GM18505 (cell line): ENCODE measurements at regions not wholly inside any gene's neighbourhood (a gene's known extent, or its start where the extent isn't known, plus 50 kb on each side); places are given as distances from the start of the nearest gene placed in this dataset.

ENCODE experiments used
- ATAC-seq: cut with Tn5 transposase; IDR thresholded peaks from one replicate; pipeline ENCODE4 v1.9.1; 2021; ENCODE audit not compliant: unreplicated experiment
- POLR2A ChIP-seq: IDR thresholded peaks from 4 replicates; pipeline ENCODE4 v1.6.1; 2011; ENCODE audit warnings: borderline replicate concordance; ENCODE audit not compliant: insufficient read depth, insufficient read length; ENCODE audit errors: extremely low read depth

- ATAC-seq: no peak
Observed at GRCh38 chr9:12916042-12916441, 141.2 kb downstream of the LURAP1L start.

GRCh38 chr9:12920437-12920836 lies 145.6 kb downstream of the LURAP1L start:
- no peak for TF ChIP-seq POLR2A
- no peak for ATAC-seq

More at GRCh38 chr9:12916042-12916441, 141.2 kb downstream of the LURAP1L start:
- TF ChIP-seq POLR2A: no peak

GRCh38 chr9:12921621-12922020 lies 146.8 kb downstream of the LURAP1L start:
- no peak for TF ChIP-seq POLR2A
- no peak for ATAC-seq

GRCh38 chr9:12922224-12922866 lies 147.5 kb downstream of the LURAP1L start:
- no peak for ATAC-seq
- no peak for TF ChIP-seq POLR2A

- no peak for TF ChIP-seq POLR2A
- no peak for ATAC-seq
Observed at GRCh38 chr9:12923468-12924009, 148.7 kb downstream of the LURAP1L start.

- no peak for TF ChIP-seq POLR2A
Observed at GRCh38 chr9:12930906-12931305, 156.1 kb downstream of the LURAP1L start.

GRCh38 chr9:12933957-12934356 lies 159.1 kb downstream of the LURAP1L start:
- no peak for ATAC-seq
- no peak for TF ChIP-seq POLR2A

More at GRCh38 chr9:12930906-12931305, 156.1 kb downstream of the LURAP1L start:
- no peak for ATAC-seq

- no peak for TF ChIP-seq POLR2A
- no peak for ATAC-seq
Observed at GRCh38 chr9:12934545-12935272, 159.9 kb downstream of the LURAP1L start.

GRCh38 chr9:12935714-12936113 lies 160.9 kb downstream of the LURAP1L start:
- ATAC-seq: no peak
- no peak for TF ChIP-seq POLR2A

- no peak for TF ChIP-seq POLR2A
- ATAC-seq: no peak
Observed at GRCh38 chr9:12954441-12954840, 179.6 kb downstream of the LURAP1L start.

GRCh38 chr9:12955510-12956163 lies 180.8 kb downstream of the LURAP1L start:
- no peak for TF ChIP-seq POLR2A
- no peak for ATAC-seq

- no peak for ATAC-seq
- no peak for TF ChIP-seq POLR2A
Observed at GRCh38 chr9:12956261-12956660, 181.4 kb downstream of the LURAP1L start.

GRCh38 chr9:12956805-12957204 lies 182.0 kb downstream of the LURAP1L start:
- TF ChIP-seq POLR2A: no peak
- ATAC-seq: no peak
